ENCODE measurements at regions not wholly inside any gene's neighbourhood (a gene's known extent, or its start where the extent isn't known, plus 50 kb on each side); places are given as distances from the start of the nearest gene placed in this dataset.

- no peak for TF ChIP-seq CTCF (IDR thresholded peaks at IDR 0.05)
- no peak for TF ChIP-seq POLR2A (IDR thresholded peaks at IDR 0.05)
Observed at GRCh38 chr18:45509535-45509934, 105.7 kb upstream of the SLC14A2 start.
